Urothelium cell line (cell line): ENCODE measurements at regions not wholly inside any gene's neighbourhood (a gene's known extent, or its start where the extent isn't known, plus 50 kb on each side); places are given as distances from the start of the nearest gene placed in this dataset.

Experiments
- DNase-seq: peaks from one replicate; pipeline ENCODE4 v3.0.0; 2011; ENCODE audit warnings: low spot score, mixed read lengths
- FAIRE-seq: peaks from 2 replicates; lab custom pipeline; 2011; peaks lifted over from hg19 to GRCh38; lab: Jason Lieb, UNC

DNA sequence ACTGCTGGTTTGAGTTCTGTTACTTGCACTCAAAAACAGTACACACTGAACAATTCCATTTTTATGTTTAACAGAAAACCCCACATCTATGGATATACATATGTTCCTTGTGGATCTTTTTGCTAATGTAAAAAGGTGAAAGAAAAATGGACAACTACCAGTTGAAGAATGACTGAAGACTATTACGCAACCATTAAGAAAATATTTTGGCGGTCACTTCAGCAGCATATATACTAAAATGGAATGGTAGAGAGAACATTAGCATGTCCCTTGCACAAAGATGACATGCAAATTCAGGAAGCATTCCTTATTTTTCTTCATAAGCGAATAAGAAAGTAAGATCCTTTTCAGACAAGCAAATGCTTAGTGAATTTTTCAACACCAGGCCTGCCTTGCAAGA lies 84.6 kb upstream of the FMR1 start:
- FAIRE-seq: no peak

DNA sequence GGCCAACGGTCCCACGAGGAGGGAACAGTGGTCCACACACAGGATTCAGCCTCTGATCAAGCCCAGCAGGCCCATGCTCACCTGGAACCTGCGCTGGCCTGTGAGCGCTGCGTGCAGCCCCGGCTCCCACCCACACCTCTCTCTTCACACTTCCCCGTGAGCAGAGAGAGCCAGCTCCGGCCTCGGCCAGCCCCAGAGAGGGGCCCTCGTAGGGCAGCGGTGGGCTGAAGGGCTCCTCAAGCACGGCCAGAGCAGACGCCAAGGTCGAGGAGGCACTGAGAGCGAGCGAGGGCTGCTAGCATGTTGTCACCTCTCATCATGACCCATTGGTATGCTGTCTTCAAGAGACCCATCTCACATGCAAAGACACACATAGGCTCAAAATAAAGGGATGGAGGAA lies 83.0 kb upstream of the FMR1 start:
- DNase-seq (no peak), FAIRE-seq (no peak)

More for the DNA sequence above, 84.6 kb upstream of the FMR1 start:
- no peak for DNase-seq

DNA sequence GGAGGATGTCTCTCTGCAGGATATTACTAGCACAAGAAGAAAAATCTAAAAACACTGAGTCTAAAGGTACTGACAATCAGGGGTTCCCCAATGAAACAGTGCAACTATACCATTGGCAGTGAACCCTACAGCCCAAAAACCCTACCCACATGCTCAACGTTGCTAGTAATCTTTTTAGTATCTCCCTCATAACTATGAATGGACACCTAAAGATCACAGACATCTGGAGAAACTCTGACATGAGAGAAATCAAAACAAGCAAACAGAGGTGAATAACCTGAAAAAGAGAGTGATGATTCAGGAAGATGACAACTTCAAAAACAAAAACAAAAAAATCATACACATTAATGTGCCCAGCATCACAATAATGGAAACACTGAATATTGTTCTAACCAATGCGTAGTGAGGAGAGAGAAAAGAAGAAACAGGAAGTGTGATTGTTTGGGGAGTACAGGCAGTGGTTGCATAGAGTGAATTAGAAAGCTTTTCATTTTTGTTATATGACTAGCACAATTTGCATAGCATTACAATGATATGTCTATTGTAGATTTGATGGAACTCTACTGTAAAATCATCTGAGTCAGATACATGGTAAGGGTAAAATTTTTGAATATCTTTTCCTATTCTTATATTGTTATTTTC lies 78.9 kb upstream of the FMR1 start:
- FAIRE-seq (no peak), DNase-seq (no peak)

DNA sequence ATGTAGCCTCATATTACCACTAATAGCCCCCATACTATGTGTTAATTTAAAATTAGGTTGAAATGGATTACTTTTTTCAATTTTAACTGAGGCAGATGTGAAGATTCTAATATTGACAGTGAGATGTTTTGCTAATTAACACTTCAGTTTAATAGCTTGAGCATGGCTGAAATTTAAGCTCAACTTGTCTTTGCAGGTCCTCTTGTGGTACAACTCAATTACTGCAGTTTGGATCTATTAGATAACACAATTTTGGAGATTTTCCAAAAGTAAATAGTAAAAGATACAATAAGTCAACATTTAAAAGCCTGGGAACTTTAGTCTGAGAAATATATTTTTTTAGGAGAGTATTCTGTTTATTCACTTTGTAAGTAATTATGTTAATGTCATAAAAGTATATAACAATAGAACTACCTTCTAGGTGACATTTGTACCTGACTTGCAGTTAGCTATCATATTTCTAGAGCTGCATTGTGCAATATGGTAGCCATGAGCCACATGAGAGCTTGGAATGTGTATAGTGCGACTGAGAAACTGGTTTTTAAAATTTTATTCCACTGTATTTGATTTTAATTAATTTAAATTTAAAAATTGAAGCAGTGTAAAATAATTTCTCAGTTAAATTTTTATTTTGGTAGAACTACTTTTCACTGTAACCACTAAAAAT lies 73.1 kb upstream of the FMR1 start:
- DNase-seq: no peak

DNA sequence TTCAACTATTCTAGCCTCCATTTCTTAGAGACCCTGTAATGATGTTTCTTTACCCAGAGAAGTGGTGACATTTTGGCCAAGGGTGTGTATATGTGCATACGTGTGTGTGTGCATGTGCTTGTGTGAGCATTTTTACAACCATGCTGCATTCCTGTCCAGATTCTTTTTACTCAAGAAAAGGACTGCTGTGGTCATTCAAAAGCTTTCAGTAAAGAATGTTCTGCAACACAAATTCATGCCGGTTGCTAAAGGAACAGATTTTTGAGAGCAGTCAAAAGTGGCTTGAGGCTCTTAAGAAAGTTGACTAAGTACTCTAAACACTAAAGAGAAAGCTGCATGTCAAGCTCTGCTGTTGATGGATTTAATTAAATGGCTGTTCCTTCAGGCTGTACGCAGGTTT lies 65.0 kb upstream of the FMR1 start:
- DNase-seq: no peak
- no peak for FAIRE-seq

More for the DNA sequence above, 73.1 kb upstream of the FMR1 start:
- no peak for FAIRE-seq

DNA sequence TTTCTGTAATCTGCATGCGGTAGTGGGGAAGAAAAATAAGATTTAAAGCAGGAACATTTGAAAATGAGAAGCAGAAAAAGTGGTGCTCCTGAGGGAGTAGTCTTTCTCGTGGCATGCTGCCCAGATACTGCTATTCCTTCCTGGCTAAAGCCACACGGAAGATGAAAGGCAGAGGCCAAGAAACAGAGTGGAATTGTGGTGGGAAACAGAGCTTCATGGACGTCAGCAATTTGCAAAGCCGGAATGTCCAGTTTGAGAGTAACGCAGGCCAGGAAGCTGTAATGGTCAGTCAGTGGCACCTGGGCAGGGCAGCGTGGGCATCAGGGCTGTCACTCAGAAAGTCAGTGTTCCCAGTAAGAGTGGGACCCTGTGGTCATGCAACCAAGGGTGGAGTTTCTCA lies 63.7 kb upstream of the FMR1 start:
- FAIRE-seq: no peak
- no peak for DNase-seq

DNA sequence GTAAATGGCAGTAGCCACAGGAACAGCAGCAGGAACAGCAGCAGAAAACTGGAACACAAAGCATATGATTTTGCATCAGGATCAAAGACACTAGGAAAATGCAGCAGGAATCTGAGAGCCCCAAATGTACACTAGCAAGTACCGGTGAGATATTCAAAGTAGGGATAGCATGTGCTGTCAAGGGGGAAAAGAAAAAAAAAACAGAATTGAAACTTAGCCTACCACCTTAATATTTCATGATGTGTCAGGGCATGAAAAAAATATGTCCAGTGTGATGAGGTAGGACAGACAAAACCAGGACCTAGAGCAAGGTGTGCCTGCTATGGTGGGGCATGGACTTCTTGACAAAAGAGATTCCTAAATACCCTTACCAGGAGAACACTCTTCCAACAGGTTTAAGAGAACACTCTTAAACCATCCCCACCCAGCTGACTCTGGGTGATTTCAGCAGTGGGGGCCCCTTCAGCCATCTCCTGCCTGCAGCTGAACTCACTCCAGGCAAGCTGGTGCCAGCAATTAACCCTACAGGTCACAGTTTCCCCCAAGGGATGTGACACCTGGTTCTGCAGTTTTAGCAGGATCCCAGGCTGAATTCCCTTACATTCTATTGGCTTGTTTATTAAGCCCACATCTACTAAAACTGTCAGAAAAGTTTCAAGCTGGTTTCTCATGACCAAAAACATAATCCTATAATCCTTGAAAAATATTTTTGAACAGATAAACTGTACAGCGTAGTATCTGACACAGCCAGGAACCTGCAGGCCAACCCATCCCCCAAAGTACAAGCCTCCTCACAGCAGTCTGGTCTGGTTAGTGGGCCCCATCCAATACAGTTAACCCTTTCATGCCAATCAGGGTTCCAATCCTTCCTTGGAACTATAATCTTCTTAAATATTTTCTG lies 62.9 kb upstream of the FMR1 start:
- FAIRE-seq (no peak), DNase-seq (no peak)

DNA sequence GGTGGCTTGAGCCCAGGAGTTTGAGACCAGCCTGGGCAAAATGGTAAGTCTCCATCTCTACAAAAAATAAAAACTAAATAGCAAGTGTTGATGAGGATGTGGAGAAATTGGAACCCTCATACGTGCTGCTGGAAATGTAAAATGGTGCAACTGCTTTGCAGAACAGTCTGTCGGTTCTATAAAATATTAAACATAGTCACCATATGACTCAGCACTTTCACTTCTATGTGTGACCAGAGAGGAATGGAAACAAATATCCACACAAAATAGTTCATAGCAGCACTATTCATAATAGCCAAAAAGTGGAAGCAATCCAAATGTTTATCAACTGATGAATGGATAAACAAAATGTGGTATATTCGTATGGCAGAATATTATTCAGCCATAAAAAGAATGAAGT lies 60.8 kb upstream of the FMR1 start:
- FAIRE-seq (no peak), DNase-seq (no peak)

DNA sequence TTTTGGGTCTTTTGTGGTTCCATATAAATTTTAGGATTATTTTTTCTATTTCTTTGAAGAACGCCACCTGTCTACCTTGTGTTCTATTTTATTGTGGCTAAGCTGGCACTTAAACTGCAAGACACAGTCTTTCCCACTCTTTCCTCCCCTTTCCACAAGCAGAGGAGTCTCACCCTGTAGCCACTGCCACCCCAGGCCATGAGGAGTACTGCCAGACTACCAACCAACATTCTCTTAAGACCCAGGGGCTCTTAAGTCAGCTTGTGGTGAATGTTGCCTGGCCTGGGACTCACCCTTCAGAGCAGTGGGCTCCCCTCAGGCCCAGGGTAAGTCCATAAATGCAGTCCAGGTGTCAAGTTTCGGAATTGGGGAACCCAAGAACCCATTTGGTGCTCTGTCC lies 58.0 kb upstream of the FMR1 start:
- FAIRE-seq (no peak), DNase-seq (no peak)

DNA sequence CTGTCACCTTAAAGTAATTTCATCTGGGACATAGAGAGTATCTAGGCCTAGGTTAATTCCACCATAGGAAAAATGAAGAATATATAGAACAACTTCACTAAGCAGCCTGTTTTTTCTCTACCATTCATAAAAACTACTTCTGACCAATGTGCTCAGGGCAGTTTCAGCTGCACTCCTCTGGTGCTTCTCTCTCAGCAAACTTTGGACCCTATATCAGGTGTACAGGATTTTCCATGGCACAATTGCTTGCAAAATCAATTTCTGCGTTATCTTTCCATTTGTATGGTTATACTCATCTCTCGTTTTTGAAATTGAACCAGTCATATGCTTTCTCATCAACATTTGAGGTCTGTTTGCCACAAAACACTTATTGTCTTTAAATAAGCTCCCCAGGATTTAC lies 52.1 kb upstream of the FMR1 start:
- DNase-seq: no peak
- no peak for FAIRE-seq
